ENCODE measurements at regions not wholly inside any gene's neighbourhood (a gene's known extent, or its start where the extent isn't known, plus 50 kb on each side); places are given as distances from the start of the nearest gene placed in this dataset.

DNA sequence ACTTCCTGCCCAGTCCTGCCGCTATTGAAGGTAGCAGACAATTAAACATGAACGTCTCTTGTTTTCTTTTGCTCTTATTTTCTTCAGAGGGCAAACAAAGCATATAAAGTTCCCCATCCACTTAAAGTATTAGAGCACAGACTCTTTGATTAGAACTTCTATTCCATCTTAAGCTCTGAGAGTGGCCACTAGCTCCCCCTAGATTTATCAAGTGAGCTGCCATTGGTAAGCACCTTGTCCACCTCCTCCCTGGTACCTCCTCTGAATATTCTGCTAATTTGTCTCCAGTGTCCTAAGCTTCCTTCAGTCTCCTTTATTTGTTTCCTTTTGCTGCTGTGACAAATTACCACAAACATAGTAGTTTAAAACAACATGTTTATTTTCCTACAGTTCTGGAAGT is 264.3 kb upstream of the KCNN2 start:
- Histone ChIP-seq H3K27me3 (no peaks in the 10 kb centered on the region), H3K4me3 (no peak overlapping the region), H3K9me3 (replicated peaks in 1 of 3) (no peaks in the 10 kb centered on the region), H3K27ac (no peak overlapping the region), H3K36me3 (replicated peaks in 1 of 2) (no peaks in the 10 kb centered on the region), H3K4me1 (replicated peaks in 1 of 2) (no peaks in the 10 kb centered on the region)
- TF ChIP-seq, protein P1, sequence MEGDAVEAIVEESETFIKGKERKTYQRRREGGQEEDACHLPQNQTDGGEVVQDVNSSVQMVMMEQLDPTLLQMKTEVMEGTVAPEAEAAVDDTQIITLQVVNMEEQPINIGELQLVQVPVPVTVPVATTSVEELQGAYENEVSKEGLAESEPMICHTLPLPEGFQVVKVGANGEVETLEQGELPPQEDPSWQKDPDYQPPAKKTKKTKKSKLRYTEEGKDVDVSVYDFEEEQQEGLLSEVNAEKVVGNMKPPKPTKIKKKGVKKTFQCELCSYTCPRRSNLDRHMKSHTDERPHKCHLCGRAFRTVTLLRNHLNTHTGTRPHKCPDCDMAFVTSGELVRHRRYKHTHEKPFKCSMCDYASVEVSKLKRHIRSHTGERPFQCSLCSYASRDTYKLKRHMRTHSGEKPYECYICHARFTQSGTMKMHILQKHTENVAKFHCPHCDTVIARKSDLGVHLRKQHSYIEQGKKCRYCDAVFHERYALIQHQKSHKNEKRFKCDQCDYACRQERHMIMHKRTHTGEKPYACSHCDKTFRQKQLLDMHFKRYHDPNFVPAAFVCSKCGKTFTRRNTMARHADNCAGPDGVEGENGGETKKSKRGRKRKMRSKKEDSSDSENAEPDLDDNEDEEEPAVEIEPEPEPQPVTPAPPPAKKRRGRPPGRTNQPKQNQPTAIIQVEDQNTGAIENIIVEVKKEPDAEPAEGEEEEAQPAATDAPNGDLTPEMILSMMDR (IDR thresholded peaks at IDR 0.05): no peak
- no peak for TF ChIP-seq POLR2A (IDR thresholded peaks at IDR 0.05)
- no peak for DNase-seq
- intact Hi-C loops (cut with DNase I): loop anchor here in 1 of 2 donors (5.0 kb wide), 1 partner anchor 695 kb away; no protein-coding TSS in a partner anchor
- WGBS, 4 donors: 59 to 83% (median 64%) methylated on average over 2 of the region's 2 CpGs

DNA sequence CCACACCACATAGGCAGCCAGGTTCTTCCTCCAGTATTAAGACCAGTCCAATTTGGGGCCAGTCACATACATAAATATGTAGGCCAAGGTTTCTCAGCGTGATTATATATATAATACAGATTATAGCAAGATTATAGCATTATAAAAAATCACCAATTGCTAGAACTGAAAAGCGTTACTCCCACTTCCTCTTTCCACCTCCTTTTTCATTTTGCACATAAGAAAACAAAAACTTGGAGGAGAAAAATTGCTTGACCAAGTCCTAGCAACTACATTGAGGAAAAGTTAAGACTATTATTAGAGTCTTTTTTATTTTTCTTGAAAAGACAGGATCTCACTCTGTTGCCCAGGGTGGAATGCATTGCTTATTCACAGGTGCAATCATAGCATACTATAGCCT is 262.7 kb upstream of the KCNN2 start:
- intact Hi-C loops (cut with DNase I): loop anchor here in 1 of 2 donors (5.0 kb wide), 1 partner anchor 693 kb away; no protein-coding TSS in a partner anchor
- TF ChIP-seq, protein P1 (IDR thresholded peaks at IDR 0.05): no peak
- no peak for TF ChIP-seq POLR2A (IDR thresholded peaks at IDR 0.05)
- Histone ChIP-seq H3K4me1 (replicated peaks in 1 of 2) (no peaks in the 10 kb centered on the region), H3K27me3 (no peaks in the 10 kb centered on the region), H3K36me3 (replicated peaks in 1 of 2) (no peaks in the 10 kb centered on the region), H3K4me3 (no peak overlapping the region), H3K27ac (no peak overlapping the region), H3K9me3 (replicated peaks in 1 of 3) (no peaks in the 10 kb centered on the region)
- whole genome bisulfite sequencing, 4 donors: 53 to 62% (median 55%) methylated on average over 2 of the region's 2 CpGs
- no peak for DNase-seq

DNA sequence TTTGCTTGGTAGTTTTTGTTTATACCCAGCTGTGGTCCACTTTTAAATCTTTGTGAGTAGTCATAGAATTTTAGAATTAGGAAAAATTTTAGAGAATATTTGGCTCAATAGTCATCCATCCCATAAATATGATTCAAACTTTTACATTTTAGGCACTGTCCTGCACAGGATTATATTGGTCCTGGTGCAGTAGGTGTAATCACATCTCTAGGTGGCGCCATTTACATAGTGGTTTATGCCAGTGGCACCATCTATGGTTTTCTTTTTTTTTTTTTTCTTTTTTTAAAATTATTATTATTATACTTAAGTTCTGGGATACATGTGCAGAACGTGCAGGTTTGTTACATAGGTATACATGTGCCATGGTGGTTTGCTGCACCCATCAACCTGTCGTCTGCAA is 260.7 kb upstream of the KCNN2 start:
- Histone ChIP-seq H3K36me3 (replicated peaks in 1 of 2) (no peaks in the 10 kb centered on the region), H3K4me1 (replicated peaks in 1 of 2) (no peaks in the 10 kb centered on the region), H3K27ac (no peak overlapping the region), H3K9me3 (replicated peaks in 1 of 3) (no peaks in the 10 kb centered on the region), H3K27me3 (no peaks in the 10 kb centered on the region), H3K4me3 (no peak overlapping the region)
- peak; percentile 20 to 57 (median 41) for DNase-seq
- TF ChIP-seq, protein P1 (IDR thresholded peaks at IDR 0.05): peak; percentile 31 to 73 (median 52)
- no peak for TF ChIP-seq POLR2A (IDR thresholded peaks at IDR 0.05)
- intact Hi-C loops (cut with DNase I): loop anchor here in 1 of 2 donors (10.0 kb wide), 1 partner anchor 344 kb away; no protein-coding TSS in a partner anchor
- WGBS, 4 donors: 37 to 48% (median 43%) methylated on average over 3 of the region's 3 CpGs

DNA sequence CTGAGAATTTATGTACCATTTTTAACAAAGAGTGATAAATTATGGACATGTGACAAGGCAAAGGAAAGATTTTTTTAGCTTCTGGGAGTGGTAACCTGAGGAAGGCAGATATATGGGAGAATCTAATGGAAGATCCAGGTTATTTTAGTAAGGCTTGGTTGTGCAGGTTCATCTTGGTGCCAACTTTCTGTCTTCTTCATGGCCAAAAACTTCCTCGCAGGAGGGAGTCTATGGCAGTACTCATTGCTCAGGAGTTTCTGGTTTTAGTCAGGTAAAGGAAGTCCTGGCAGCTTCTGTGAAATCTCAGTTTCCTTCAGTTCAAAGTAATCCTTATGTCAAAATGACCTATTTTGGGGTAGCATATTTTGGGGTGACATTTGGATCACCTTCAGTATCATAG is 248.3 kb upstream of the KCNN2 start:
- no peaks in the 10 kb centered on the region for H3K27me3 ChIP-seq
- no peak for DNase-seq
- 72 to 92% (median 80%) methylated on average over 1 of the region's 1 CpG for WGBS, 4 donors
- no peak overlapping the region for H3K4me3 ChIP-seq
- H3K27ac ChIP-seq: no peak overlapping the region
- H3K36me3 ChIP-seq (replicated peaks in 1 of 2): no peaks in the 10 kb centered on the region
- no peaks in the 10 kb centered on the region for H3K4me1 ChIP-seq (replicated peaks in 1 of 2)
- intact Hi-C loops (cut with DNase I): no loop called here
- H3K9me3 ChIP-seq (replicated peaks in 1 of 3): no peaks in the 10 kb centered on the region
- TF ChIP-seq, protein P1 (IDR thresholded peaks at IDR 0.05): no peak
- no peak for TF ChIP-seq POLR2A (IDR thresholded peaks at IDR 0.05)
